ENCODE measurements at regions not wholly inside any gene's neighbourhood (a gene's known extent, or its start where the extent isn't known, plus 50 kb on each side); places are given as distances from the start of the nearest gene placed in this dataset.
"Not testable (repeated sequence)": the region's sequence is repeated elsewhere in the genome, so short reads cannot be mapped to it uniquely, and the experiment has no call there.

DNA sequence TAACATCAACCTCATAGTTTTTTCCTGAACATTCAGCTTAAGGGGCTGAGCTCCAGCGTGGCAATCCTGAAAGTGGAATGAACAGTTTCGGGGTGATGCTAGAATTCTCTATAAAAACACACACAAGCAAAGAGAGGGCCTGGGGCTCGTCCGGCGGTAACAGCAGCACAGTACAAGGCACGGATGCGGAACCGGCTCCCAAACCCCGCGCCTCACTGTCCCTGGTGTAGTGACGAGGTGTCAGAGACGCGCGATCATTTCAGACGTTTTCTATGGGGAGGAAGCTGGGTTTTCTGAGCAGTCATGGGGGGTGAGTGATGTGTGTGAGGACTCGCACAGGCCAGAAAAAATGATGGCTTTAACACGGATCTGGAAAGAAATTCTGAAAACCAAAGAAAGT is 177.3 kb upstream of the ZNF469 start:
- H3K27ac Mint-ChIP-seq; H2AFZ ChIP-seq (ENCODE audit: insufficient read depth, low read depth, low read length, poor library complexity, severe bottlenecking); H3K27ac ChIP-seq (ENCODE audit: low read length in 2 of 2); CTCF ChIA-PET; H3K79me2 ChIP-seq (ENCODE audit: control insufficient read depth, insufficient read depth, low read length); H3K36me3 ChIP-seq (replicated peaks in 1 of 2; ENCODE audit: control extremely low read depth in 1 of 2, control insufficient read depth in 1 of 2, extremely low read depth in 1 of 2, insufficient read depth in 2 of 2, low read length in 1 of 2); DNase-seq; H3K9me3 Mint-ChIP-seq (ENCODE audit: insufficient read depth); H3K4me1 ChIP-seq (ENCODE audit: control insufficient read depth in 2 of 2, insufficient read depth in 2 of 2, low read length in 2 of 2); H3K4me3 Mint-ChIP-seq; H3K4me2 ChIP-seq (replicated peaks; ENCODE audit: low read depth, low read length, poor library complexity, severe bottlenecking); H4K20me1 ChIP-seq (ENCODE audit: control insufficient read depth, insufficient read depth, low read length, poor library complexity, severe bottlenecking); intact Hi-C loops (cut with micrococcal nuclease); H3K9ac ChIP-seq (ENCODE audit: low read length); H3K4me1 Mint-ChIP-seq; H3K4me3 ChIP-seq (ENCODE audit: control extremely low read depth in 1 of 5, extremely low read depth in 1 of 5, insufficient read depth in 1 of 5, low read depth in 2 of 5, low read length in 4 of 5); H3K9me3 ChIP-seq (ENCODE audit: control extremely low read depth in 1 of 3, control insufficient read depth in 2 of 3, insufficient read depth in 1 of 3, low read length in 2 of 3); ATAC-seq (ENCODE audit: low read depth); H3K27me3 Mint-ChIP-seq; H3K27me3 ChIP-seq (replicated peaks in 1 of 4; ENCODE audit: control extremely low read depth in 1 of 4, control insufficient read depth in 3 of 4, insufficient read depth in 4 of 4, low read length in 3 of 4); POLR2A ChIA-PET: not testable (repeated sequence)
- WGBS (ENCODE audit: insufficient coverage) = 92% methylated on average over 12 of the region's 17 CpGs

DNA sequence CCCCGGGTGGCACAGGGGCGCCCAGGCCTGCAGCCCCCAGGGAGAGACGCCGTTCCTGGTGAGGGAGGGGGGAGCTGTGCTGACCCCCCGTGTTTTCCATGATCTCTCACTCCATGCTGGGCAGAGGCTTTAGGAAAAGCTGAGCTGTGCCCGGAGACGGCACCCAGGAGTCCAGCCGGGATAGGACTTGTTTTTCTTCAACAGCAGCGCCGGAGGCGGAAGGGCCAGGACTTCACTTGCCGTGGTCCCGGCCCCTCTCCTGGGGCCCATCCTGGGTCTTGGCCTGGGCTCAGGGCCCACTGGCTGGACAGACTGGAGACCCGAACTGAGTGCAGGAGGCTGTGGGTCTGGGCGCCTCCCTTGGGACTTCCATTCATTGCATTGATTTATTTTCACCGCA is 176.8 kb upstream of the ZNF469 start:
- DNase-seq; H3K9me3 ChIP-seq (ENCODE audit: control extremely low read depth in 1 of 3, control insufficient read depth in 2 of 3, insufficient read depth in 1 of 3, low read length in 2 of 3); H3K9me3 Mint-ChIP-seq (ENCODE audit: insufficient read depth); H2AFZ ChIP-seq (ENCODE audit: insufficient read depth, low read depth, low read length, poor library complexity, severe bottlenecking); H3K9ac ChIP-seq (ENCODE audit: low read length); H4K20me1 ChIP-seq (ENCODE audit: control insufficient read depth, insufficient read depth, low read length, poor library complexity, severe bottlenecking); H3K4me1 Mint-ChIP-seq; H3K36me3 ChIP-seq (replicated peaks in 1 of 2; ENCODE audit: control extremely low read depth in 1 of 2, control insufficient read depth in 1 of 2, extremely low read depth in 1 of 2, insufficient read depth in 2 of 2, low read length in 1 of 2); H3K4me3 ChIP-seq (ENCODE audit: control extremely low read depth in 1 of 5, extremely low read depth in 1 of 5, insufficient read depth in 1 of 5, low read depth in 2 of 5, low read length in 4 of 5); H3K27me3 ChIP-seq (replicated peaks in 1 of 4; ENCODE audit: control extremely low read depth in 1 of 4, control insufficient read depth in 3 of 4, insufficient read depth in 4 of 4, low read length in 3 of 4); H3K27ac ChIP-seq (ENCODE audit: low read length in 2 of 2); H3K4me2 ChIP-seq (replicated peaks; ENCODE audit: low read depth, low read length, poor library complexity, severe bottlenecking); H3K4me1 ChIP-seq (ENCODE audit: control insufficient read depth in 2 of 2, insufficient read depth in 2 of 2, low read length in 2 of 2); H3K27me3 Mint-ChIP-seq; ATAC-seq (ENCODE audit: low read depth); intact Hi-C loops (cut with micrococcal nuclease); POLR2A ChIA-PET; H3K4me3 Mint-ChIP-seq; H3K79me2 ChIP-seq (ENCODE audit: control insufficient read depth, insufficient read depth, low read length); H3K27ac Mint-ChIP-seq; CTCF ChIA-PET: not testable (repeated sequence)
- 88% methylated on average over 6 of the region's 16 CpGs for WGBS (ENCODE audit: insufficient coverage)

DNA sequence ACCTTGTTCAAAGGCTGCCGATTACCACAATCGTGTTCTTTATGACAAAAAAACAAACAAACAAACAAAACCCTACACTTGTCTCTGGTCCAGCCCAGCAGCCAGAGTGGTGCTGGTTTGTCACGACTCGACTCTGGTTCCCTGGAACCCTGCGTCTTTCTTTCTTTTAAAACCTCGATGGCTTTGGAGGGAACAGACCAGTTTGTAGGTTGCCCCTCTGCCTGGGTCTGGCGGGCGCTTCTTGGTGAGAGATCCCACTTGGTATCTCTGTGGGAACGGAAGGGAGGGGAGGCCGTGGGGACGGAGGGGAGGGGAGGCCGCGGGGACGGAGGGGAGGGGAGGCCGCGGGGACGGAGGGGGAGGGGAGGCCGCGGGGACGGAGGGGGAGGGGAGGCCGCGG is 176.2 kb upstream of the ZNF469 start:
- H3K4me1 Mint-ChIP-seq; H3K36me3 ChIP-seq (replicated peaks in 1 of 2; ENCODE audit: control extremely low read depth in 1 of 2, control insufficient read depth in 1 of 2, extremely low read depth in 1 of 2, insufficient read depth in 2 of 2, low read length in 1 of 2); H3K4me2 ChIP-seq (replicated peaks; ENCODE audit: low read depth, low read length, poor library complexity, severe bottlenecking); H3K4me3 Mint-ChIP-seq; H3K9me3 Mint-ChIP-seq (ENCODE audit: insufficient read depth); H3K79me2 ChIP-seq (ENCODE audit: control insufficient read depth, insufficient read depth, low read length); ATAC-seq (ENCODE audit: low read depth); H3K4me1 ChIP-seq (ENCODE audit: control insufficient read depth in 2 of 2, insufficient read depth in 2 of 2, low read length in 2 of 2); H3K27me3 ChIP-seq (replicated peaks in 1 of 4; ENCODE audit: control extremely low read depth in 1 of 4, control insufficient read depth in 3 of 4, insufficient read depth in 4 of 4, low read length in 3 of 4); POLR2A ChIA-PET; H3K27ac Mint-ChIP-seq; DNase-seq; H4K20me1 ChIP-seq (ENCODE audit: control insufficient read depth, insufficient read depth, low read length, poor library complexity, severe bottlenecking); H2AFZ ChIP-seq (ENCODE audit: insufficient read depth, low read depth, low read length, poor library complexity, severe bottlenecking); H3K9ac ChIP-seq (ENCODE audit: low read length); intact Hi-C loops (cut with micrococcal nuclease); CTCF ChIA-PET; H3K9me3 ChIP-seq (ENCODE audit: control extremely low read depth in 1 of 3, control insufficient read depth in 2 of 3, insufficient read depth in 1 of 3, low read length in 2 of 3); H3K27me3 Mint-ChIP-seq; H3K27ac ChIP-seq (ENCODE audit: low read length in 2 of 2); H3K4me3 ChIP-seq (ENCODE audit: control extremely low read depth in 1 of 5, extremely low read depth in 1 of 5, insufficient read depth in 1 of 5, low read depth in 2 of 5, low read length in 4 of 5): not testable (repeated sequence)
- WGBS (ENCODE audit: insufficient coverage) = 96% methylated on average over 6 of the region's 22 CpGs
